Activated T-cell treated with anti-CD3 and anti-CD28 coated beads for 48 hours (primary cell): ENCODE measurements at regions not wholly inside any gene's neighbourhood (a gene's known extent, or its start where the extent isn't known, plus 50 kb on each side); places are given as distances from the start of the nearest gene placed in this dataset.
"Not testable (repeated sequence)": the region's sequence is repeated elsewhere in the genome, so short reads cannot be mapped to it uniquely, and the experiment has no call there.

Source experiments
- DNase-seq: peaks from one replicate; pipeline ENCODE4 v3.0.0-alpha.2; 2020; ENCODE audit warnings: low read depth

DNA sequence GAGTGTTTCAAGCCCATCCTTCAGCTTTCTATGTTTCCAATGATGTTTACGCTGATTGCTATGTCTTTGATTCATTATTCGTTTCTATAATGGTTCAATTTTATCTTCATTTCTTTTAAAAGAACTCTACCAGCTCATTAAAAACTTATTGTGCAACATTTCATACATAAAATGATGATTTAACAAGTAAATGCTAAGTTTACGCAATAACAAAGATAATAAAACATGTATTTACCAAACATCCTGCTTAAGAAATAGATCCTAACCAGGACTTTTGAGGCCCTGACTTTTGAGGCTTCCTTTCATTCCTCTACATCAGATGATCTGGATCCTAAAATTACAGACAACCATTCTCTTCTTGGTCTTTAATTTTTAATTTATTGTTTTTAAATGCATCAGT, 86.5 kb upstream of the DLGAP1 start:
- DNase-seq, result no peak

DNA sequence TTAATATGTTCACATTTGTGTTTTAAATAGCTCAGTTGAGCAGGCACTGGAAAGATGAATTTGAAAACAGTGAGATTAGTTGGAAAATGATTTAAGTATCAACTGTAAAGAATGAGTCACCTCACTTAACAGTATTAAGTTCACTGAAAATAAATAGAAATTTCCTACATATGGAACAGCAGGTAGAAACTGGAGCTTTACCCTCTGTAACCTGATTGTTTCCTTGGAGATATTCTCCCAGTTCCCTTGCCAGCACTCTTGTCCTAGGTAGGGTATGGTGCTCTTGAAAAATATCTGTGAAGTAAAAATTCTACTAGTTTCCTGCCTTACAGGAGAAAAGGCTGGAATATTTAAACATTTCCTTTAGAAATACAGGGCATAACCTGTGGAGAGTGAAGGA, 81.3 kb upstream of the DLGAP1 start:
- no peak for DNase-seq

DNA sequence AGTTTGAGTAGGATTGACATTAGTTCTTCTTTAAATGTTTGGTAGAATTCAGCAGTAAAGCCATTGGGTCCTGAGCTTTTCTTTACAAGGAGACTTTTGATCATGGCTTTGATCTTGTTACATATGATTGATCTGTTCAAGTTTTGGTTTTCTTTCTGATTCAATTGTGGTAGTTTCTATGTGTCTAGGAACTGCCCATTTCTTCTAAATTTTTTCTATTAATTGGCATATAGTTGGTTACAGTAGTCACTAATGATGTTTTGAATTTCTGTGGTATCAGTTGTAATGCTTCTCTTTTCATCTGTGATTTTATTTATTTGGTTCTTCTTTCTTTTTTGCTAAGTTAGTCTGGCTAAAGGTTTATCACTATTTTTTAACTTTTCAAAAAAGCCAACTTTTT, 73.3 kb upstream of the DLGAP1 start:
- DNase-seq, result no peak

DNA sequence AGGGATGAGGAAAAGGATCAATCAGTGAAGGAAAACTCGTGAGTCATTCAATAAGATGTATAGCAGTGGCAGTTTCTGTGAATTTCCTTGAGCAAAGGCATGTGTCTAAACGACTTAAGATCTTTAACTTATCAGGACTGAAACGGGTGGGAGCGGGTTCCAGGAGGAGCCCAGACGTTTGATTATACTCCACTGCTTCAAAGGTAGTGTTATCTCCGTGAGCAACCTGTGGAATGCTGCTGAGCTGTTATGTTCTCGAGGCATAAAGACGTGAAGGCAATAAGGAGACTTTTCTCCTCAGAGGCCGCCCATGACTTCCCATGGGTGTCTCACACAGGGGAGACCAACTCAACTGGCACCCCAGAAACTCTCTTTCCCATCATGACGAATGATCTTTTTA, 72.7 kb upstream of the DLGAP1 start:
- DNase-seq, result not testable (repeated sequence)

DNA sequence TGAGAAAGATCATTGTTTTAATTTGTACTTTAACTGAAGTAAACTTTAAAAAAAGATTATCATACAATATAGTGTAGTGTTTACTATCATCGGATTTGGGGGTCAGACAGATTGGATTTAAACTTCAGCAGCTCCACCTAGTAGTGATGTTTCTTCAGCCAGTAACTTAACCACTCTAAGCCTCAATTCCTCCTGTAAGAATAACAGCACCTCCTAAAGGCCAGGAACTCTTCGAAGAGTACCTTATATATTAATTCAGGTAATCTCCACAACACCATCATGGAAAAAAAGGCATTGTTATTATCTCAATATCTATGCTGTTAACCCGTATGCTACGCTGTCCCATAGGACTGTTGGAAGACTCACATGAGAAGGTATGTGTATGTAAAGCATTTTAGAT, 69.0 kb upstream of the DLGAP1 start:
- no peak for DNase-seq

DNA sequence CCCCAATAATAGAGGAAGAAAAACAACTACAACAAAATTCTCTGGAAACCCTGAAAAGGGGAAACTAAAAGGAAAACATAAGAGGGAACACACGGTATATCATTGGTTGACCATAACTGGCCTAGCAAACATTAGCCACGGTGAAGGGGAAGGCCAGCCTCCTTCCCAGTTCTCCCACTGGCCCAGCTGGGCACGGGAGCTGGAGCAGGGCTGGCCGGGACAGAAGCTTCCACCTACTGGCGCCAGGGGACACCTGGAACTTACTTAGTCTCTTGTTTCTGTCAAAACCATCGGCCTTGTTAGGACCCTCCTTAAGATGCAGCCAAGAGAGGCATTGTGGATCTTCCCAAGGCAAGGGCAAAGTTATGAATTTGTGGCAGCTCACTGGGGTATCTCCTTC, 56.1 kb upstream of the DLGAP1 start:
- no peak for DNase-seq

DNA sequence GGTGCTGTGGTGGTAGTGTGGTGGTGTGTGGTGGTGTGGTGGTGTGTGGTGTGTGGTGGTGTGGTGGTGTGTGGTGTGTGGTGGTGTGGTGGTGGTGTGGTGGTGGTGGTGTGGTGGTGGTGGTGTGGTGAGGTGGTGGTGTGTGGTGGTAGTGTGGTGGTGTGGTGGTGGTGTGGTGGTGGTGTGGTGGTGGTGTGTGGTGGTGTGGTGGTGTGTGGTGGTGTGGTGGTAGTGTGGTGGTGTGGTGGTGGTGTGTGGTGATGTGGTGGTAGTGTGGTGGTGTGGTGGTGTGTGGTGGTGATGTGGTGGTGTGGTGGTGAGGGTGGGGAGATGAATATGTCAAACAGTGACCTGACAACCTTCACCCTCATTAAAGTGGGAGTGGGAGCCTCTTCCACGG, 55.6 kb upstream of the DLGAP1 start:
- DNase-seq, result no peak

DNA sequence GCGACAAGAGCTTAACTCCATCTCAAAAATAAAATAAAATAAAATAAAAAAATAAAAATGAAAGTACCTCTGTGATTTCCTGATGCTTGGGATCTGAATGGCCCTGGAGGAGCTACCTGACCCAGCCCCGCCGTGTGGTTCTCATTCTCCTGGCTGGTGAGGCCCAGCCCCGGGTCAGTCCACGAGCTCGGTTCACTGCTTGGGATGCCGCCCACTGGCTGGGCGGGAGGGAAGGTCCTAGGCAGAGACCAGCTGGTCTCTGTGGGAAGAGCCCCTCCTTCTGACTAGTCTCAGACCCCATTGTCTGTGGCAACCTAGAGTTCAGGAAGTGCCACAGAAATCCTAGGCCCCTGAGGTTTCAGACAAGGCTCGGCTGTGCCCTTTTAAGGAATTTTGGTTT, 55.1 kb upstream of the DLGAP1 start:
- DNase-seq, result no peak
